Activated naive CD4-positive, alpha-beta T cell treated with anti-CD3 and anti-CD28 coated beads, Interleukin-2, amount 10 ng/mL, durations not matched to agents 7 days and 5 days (primary cell): ENCODE measurements at regions not wholly inside any gene's neighbourhood (a gene's known extent, or its start where the extent isn't known, plus 50 kb on each side); places are given as distances from the start of the nearest gene placed in this dataset.
"Not testable (repeated sequence)": the region's sequence is repeated elsewhere in the genome, so short reads cannot be mapped to it uniquely, and the experiment has no call there.

ENCODE experiments used
- CTCF ChIA-PET: fragments of 350-600 bp; sonication (Branson Sonifier 250); formaldehyde crosslinking; loops from one replicate; lab custom pipeline; 2021; ENCODE audit warnings: antibody characterized with exemption; lab: Charles Lee
- DNase-seq: peaks from one replicate; pipeline ENCODE4 v3.0.0-alpha.2; 2020
- H3K27ac Mint-ChIP-seq: one replicate; pipeline ENCODE4 v1.8.0; 2021; ENCODE audit warnings: mild to moderate bottlenecking, moderate library complexity, mixed read lengths
- H3K27me3 Mint-ChIP-seq: one replicate; pipeline ENCODE4 v1.8.0; 2021; ENCODE audit warnings: mild to moderate bottlenecking, mixed read lengths
- H3K36me3 Mint-ChIP-seq: one replicate; pipeline ENCODE4 v1.8.0; 2021; ENCODE audit warnings: mixed read lengths
- H3K4me1 Mint-ChIP-seq: one replicate; pipeline ENCODE4 v1.8.0; 2021; ENCODE audit warnings: mixed read lengths
- H3K4me3 Mint-ChIP-seq: one replicate; pipeline ENCODE4 v1.8.0; 2021; ENCODE audit warnings: mild to moderate bottlenecking, moderate library complexity, mixed read lengths
- H3K9me3 Mint-ChIP-seq: one replicate; pipeline ENCODE4 v1.8.0; 2021; ENCODE audit warnings: mixed read lengths

DNA sequence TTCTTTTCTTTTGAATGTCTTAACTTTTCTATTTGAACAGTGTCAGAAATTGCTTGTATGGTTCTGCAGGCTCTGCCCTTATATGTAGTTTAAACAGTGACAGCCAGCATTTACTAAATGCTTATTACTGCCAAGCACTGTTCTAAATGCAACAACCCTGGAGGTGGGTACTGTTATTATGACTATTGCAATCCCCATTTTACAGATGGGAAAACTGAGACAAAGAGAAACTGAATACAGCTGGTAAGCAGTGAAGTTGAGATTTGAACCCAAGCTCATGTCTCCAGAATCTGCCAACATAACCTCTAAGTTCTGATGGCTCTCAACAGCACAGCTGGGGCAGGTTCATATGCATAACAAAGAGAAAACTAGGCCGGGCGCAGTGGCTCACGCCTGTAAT, 105.7 kb upstream of the GATA6 start:
- CTCF ChIA-PET, result no interaction called here
- H3K36me3 Mint-ChIP-seq, result no peaks in the 10 kb centered on the region
- no peak overlapping the region for H3K4me3 Mint-ChIP-seq
- H3K27ac Mint-ChIP-seq, result no peak overlapping the region
- no peaks in the 10 kb centered on the region for H3K9me3 Mint-ChIP-seq
- no peaks in the 10 kb centered on the region for H3K4me1 Mint-ChIP-seq
- H3K27me3 Mint-ChIP-seq, result peaks cover 4% of the 10 kb centered on the region
- no peak for DNase-seq

GRCh38 chr18:22064581-22064980, 104.8 kb upstream of the GATA6 start:
- no peak overlapping the region for H3K27ac Mint-ChIP-seq
- peaks cover 4% of the 10 kb centered on the region for H3K27me3 Mint-ChIP-seq
- CTCF ChIA-PET, result no interaction called here
- DNase-seq, result no peak
- no peak overlapping the region for H3K4me3 Mint-ChIP-seq
- no peaks in the 10 kb centered on the region for H3K4me1 Mint-ChIP-seq
- H3K36me3 Mint-ChIP-seq, result no peaks in the 10 kb centered on the region
- no peaks in the 10 kb centered on the region for H3K9me3 Mint-ChIP-seq

GRCh38 chr18:22065311-22065710, 104.1 kb upstream of the GATA6 start:
- Mint-ChIP-seq H3K9me3 (no peaks in the 10 kb centered on the region), H3K4me3 (no peak overlapping the region), H3K36me3 (no peaks in the 10 kb centered on the region), H3K4me1 (no peaks in the 10 kb centered on the region), H3K27me3 (peaks cover 4% of the 10 kb centered on the region), H3K27ac (no peak overlapping the region)
- CTCF ChIA-PET, result no interaction called here
- no peak for DNase-seq

DNA sequence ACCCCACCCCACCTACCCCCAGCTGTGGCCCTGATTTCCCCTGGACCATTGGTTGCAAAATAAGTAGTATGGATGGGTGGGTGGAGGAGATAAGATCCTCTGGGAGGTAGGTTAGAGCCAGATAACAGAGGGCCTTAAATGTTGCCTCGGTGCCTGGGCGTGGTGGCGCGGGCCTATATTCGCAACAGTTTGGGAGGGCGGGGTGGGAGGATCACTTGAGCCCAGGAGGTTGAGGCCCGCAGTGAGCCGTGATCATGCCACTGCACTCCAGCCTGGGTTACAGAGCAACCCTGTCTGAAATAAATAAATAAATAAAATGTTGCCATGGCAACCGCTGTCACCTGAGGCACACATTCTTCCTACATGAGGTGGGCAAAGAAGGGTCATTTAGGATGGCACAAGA, 103.3 kb upstream of the GATA6 start:
- Mint-ChIP-seq H3K36me3 (no peaks in the 10 kb centered on the region), H3K27ac (no peak overlapping the region), H3K4me1 (no peaks in the 10 kb centered on the region), H3K27me3 (peaks cover 4% of the 10 kb centered on the region), H3K9me3 (no peaks in the 10 kb centered on the region), H3K4me3 (no peak overlapping the region)
- no peak for DNase-seq
- CTCF ChIA-PET, result no interaction called here

DNA sequence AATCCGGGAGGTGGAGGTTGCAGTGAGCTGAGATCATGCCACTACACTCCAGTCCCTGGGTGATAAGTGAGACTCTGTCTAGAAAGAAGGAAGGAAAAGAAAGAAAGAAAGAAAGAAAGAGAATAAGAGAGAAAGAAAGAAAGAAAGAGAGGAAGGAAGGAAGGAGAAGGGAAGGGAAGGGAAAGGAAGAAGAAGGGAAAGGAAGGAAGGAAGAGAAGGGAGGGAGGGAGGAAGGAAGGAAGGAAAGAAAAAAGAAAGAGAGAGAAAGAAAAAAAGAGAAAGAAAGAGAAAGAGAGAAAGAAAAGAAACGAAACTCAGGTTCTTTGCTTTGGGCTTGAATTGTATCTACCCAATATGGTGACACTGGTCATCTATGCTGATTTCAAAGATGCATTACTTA, 102.3 kb upstream of the GATA6 start:
- Mint-ChIP-seq H3K9me3 (peaks cover 2% of the 10 kb centered on the region), H3K4me1 (no peaks in the 10 kb centered on the region), H3K27ac (no peak overlapping the region), H3K4me3 (no peak overlapping the region), H3K36me3 (no peaks in the 10 kb centered on the region), H3K27me3 (peaks cover 3% of the 10 kb centered on the region)
- no peak for DNase-seq
- CTCF ChIA-PET, result no interaction called here

DNA sequence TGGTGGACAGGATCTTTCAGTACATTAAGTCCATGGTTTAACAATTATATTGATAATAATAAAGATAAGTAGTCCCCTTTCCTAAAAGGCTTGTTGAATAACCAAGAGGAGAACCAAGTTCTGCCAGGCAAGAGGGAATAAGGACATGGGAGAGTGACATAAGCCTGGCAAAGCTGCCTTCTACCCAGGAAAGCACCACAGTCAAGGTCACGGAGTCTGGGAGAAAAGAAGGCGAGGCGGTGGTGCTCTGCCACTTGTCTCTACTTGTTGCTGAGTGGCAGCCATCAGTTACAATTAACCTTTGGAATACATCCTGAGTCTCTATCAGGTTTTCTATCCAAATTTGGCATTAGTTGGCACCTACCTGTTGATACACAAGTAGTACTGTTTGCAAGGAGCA, 101.7 kb upstream of the GATA6 start:
- H3K36me3 Mint-ChIP-seq, result no peaks in the 10 kb centered on the region
- no peak overlapping the region for H3K4me3 Mint-ChIP-seq
- no peaks in the 10 kb centered on the region for H3K27me3 Mint-ChIP-seq
- no peak for DNase-seq
- peaks cover 2% of the 10 kb centered on the region for H3K9me3 Mint-ChIP-seq
- CTCF ChIA-PET, result no interaction called here
- H3K27ac Mint-ChIP-seq, result no peak overlapping the region
- H3K4me1 Mint-ChIP-seq, result no peaks in the 10 kb centered on the region

GRCh38 chr18:22068784-22069183, 100.6 kb upstream of the GATA6 start:
- H3K36me3 Mint-ChIP-seq, H3K4me3 Mint-ChIP-seq, H3K27ac Mint-ChIP-seq, CTCF ChIA-PET, H3K9me3 Mint-ChIP-seq, DNase-seq, H3K4me1 Mint-ChIP-seq, H3K27me3 Mint-ChIP-seq: not testable (repeated sequence)

- Mint-ChIP-seq H3K27me3 (no peaks in the 10 kb centered on the region), H3K4me3 (no peak overlapping the region), H3K27ac (no peak overlapping the region), H3K4me1 (no peaks in the 10 kb centered on the region), H3K9me3 (peaks cover 2% of the 10 kb centered on the region), H3K36me3 (no peaks in the 10 kb centered on the region)
- DNase-seq, result no peak
- CTCF ChIA-PET, result interaction anchor here (0.6 kb wide), 1 partner anchor 11 kb away, joined by 3 read pairs; no protein-coding TSS in a partner anchor
These were observed 99.5 kb upstream of the GATA6 start for GRCh38 chr18:22069916-22070315.

DNA sequence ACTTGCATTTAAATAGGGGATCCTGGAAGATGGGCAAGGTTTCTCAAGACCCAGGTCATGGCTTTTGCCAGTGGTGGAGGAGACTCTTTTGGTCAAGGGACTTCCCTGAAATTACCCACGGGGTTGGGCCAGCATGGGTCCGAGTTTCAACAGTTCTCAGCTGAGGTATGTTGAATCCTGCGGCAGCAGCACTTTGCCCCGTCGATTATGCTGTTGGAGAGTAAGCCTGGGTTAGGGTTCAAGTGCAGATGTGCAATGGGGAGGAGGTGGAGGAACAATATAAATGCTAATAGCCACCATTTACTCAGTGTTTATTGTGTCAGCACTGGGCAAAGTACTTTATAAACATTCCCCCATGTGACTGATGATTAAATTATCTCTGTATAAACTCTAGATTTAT, 96.0 kb upstream of the GATA6 start:
- Mint-ChIP-seq H3K4me1 (no peaks in the 10 kb centered on the region), H3K9me3 (peaks cover 2% of the 10 kb centered on the region), H3K36me3 (no peaks in the 10 kb centered on the region), H3K27me3 (no peaks in the 10 kb centered on the region), H3K27ac (no peak overlapping the region), H3K4me3 (no peak overlapping the region)
- DNase-seq, result no peak
- CTCF ChIA-PET, result no interaction called here

DNA sequence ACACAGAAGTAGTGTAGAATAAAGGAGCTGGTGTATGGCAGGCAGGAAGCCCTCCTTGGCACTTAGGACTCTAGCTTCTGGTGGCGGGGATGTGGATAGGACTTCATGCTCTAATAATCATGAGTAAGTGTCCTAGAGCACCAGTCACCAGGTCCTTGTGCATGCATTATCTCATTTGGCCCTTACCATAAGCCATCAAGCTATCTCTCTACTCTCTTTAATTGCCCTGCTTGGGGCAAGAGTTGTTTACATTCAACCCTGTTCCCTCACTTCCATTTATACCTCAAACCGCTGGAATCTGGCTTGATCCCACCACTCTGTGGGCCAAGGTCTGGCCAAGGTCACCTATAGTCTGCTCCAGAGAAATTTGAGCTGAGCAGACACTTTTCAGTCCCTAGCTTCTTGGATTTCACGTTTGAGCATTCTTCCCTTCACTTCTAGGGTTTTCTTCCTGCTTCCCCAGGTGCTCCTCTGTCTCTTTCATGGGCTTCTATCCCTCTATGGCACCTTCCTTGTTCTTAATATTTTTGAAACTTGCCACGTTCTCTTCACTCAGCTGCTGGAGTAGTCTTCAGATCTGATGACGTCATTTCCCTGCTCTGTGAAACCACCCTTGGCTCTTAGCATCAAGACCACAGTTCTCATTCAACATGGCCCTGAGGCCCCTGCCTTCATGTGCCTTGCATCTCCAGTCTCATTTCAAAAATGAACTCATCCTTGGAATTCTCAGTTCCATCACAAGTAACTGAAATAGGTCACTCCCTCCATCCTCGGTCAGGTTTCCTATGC, 94.9 kb upstream of the GATA6 start:
- DNase-seq, result no peak
- peaks cover 2% of the 10 kb centered on the region for H3K9me3 Mint-ChIP-seq
- no peak overlapping the region for H3K4me3 Mint-ChIP-seq
- H3K27ac Mint-ChIP-seq, result no peak overlapping the region
- H3K27me3 Mint-ChIP-seq, result no peaks in the 10 kb centered on the region
- no peaks in the 10 kb centered on the region for H3K4me1 Mint-ChIP-seq
- CTCF ChIA-PET, result no interaction called here
- no peaks in the 10 kb centered on the region for H3K36me3 Mint-ChIP-seq

DNA sequence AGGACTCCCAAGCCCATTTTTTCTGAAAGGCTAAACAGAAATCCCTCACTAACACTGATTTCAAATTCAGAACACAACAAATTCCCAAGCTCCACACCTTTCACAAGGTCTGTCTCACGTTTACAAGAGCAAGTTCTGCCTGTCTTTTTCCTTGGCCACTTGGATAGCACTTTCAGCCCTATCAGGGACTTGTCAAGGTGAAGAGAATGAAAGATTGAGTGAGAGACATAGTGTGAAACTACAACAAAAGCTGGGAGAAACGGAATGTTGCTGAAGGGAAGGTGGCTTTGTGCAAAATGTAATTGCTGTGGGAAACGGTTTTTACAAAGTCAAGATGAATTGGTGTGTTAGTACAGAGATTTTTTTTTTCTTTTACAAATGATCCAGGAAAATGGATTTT, 89.4 kb upstream of the GATA6 start:
- Mint-ChIP-seq H3K27me3 (no peaks in the 10 kb centered on the region), H3K9me3 (no peaks in the 10 kb centered on the region), H3K4me3 (no peak overlapping the region), H3K27ac (no peak overlapping the region), H3K36me3 (no peaks in the 10 kb centered on the region), H3K4me1 (no peaks in the 10 kb centered on the region)
- DNase-seq, result no peak
- CTCF ChIA-PET, result no interaction called here

DNA sequence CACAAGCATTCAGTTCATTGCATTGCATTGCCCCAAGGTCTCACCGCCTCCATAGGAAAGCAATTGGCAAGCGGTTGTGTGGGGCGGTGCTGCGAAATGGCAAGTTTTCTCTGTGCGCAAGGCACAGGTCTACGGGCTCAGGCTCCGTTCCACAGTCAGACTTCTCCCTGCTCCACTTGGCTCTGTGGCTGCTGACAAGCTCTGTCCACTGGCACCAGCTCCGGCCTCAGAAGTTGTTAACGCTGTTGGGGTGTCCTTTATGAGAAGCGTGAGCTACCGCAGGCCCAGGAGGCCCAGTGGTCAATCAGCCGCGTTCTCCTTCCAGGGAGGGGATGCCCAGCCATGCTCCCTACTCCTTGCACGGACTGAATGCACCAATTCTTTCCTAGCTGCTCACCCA, 87.0 kb upstream of the GATA6 start:
- H3K36me3 Mint-ChIP-seq, result no peaks in the 10 kb centered on the region
- no peak overlapping the region for H3K4me3 Mint-ChIP-seq
- H3K27ac Mint-ChIP-seq, result no peak overlapping the region
- CTCF ChIA-PET, result no interaction called here
- DNase-seq, result no peak
- H3K27me3 Mint-ChIP-seq, result no peaks in the 10 kb centered on the region
- H3K4me1 Mint-ChIP-seq, result no peaks in the 10 kb centered on the region
- no peaks in the 10 kb centered on the region for H3K9me3 Mint-ChIP-seq

DNA sequence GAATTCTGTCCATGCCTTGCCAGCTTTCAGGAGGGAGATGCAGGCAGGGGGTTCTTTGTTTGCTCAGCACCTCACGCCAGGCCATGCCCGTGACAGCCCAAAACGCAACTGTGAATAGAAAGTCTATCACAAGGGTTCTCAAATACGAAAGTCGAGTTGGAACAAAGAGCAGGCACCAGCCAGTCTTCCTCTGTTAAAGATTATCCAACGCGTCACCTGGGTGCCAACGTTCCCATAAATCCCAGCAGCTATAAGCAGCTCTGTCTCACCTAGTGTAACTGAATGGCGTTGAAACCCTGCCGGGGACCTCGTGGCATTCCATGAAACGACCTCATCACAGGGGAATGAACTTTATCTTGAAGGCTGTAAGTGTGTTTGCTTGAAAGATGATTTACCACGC, 84.8 kb upstream of the GATA6 start:
- Mint-ChIP-seq H3K4me3 (no peak overlapping the region), H3K27ac (no peak overlapping the region), H3K4me1 (no peaks in the 10 kb centered on the region), H3K27me3 (no peaks in the 10 kb centered on the region), H3K9me3 (no peaks in the 10 kb centered on the region), H3K36me3 (no peaks in the 10 kb centered on the region)
- DNase-seq, result no peak
- CTCF ChIA-PET, result no interaction called here

GRCh38 chr18:22086973-22087372, 82.4 kb upstream of the GATA6 start:
- Mint-ChIP-seq H3K4me3 (no peak overlapping the region), H3K36me3 (no peaks in the 10 kb centered on the region)

DNA sequence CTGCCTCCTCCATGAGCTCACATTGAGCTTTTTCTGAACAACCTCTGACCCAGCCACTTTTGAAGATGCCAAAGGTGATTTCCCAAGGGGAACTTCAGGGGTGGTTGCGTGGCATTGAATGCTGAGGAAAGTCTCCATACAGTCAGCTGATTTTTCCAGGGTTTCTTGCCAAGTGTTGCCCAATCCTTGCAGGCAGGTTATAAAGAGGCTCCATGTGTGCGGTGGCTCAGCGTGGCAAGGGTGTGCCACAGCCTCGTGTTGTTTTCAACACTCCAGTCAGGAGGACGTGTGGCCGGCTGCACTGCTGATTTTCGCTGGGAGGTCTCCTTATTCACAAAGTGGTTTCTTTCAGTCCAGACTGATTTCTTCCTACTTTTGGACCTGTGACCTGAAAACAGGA, 81.4 kb upstream of the GATA6 start:
- H3K27me3 Mint-ChIP-seq, result no peaks in the 10 kb centered on the region
- no peak for DNase-seq
- no peaks in the 10 kb centered on the region for H3K9me3 Mint-ChIP-seq
- H3K4me3 Mint-ChIP-seq, result no peak overlapping the region
- CTCF ChIA-PET, result no interaction called here
- H3K27ac Mint-ChIP-seq, result no peak overlapping the region
- H3K4me1 Mint-ChIP-seq, result no peaks in the 10 kb centered on the region
- H3K36me3 Mint-ChIP-seq, result no peaks in the 10 kb centered on the region

More at GRCh38 chr18:22086973-22087372, 82.4 kb upstream of the GATA6 start:
- Mint-ChIP-seq H3K4me1 (no peaks in the 10 kb centered on the region), H3K27ac (no peak overlapping the region), H3K9me3 (no peaks in the 10 kb centered on the region), H3K27me3 (no peaks in the 10 kb centered on the region)
- no peak for DNase-seq
- CTCF ChIA-PET, result no interaction called here
